Aorta (tissue), 5 donors: ENCODE measurements at regions not wholly inside any gene's neighbourhood (a gene's known extent, or its start where the extent isn't known, plus 50 kb on each side); places are given as distances from the start of the nearest gene placed in this dataset.
"Not testable (repeated sequence)": the region's sequence is repeated elsewhere in the genome, so short reads cannot be mapped to it uniquely, and the experiment has no call there.

Experiments used
- ATAC-seq: fragments of 200-7000 bp; cut with Tn5 transposase; one replicate; pipeline ENCODE4 v1.9.1; 2022; ENCODE audit warnings: moderate library complexity; ENCODE audit not compliant: low FRiP score
- DNase-seq, 2 donors: peaks; one replicate each; pipeline ENCODE4 v3.0.0-alpha.2; 2020
- H3K27ac ChIP-seq, 2 donors: one replicate each; pipeline ENCODE4 v1.5.1; 2013; ENCODE audit warnings: low read length in 2 of 2, mild to moderate bottlenecking in 2 of 2, moderate library complexity in 2 of 2, control low read depth in 1 of 2, inconsistent platforms in 1 of 2, low read depth in 1 of 2
- H3K27me3 ChIP-seq, 2 donors: one replicate each; pipeline ENCODE4 v1.6.1; 2013; ENCODE audit warnings: control low read depth in 1 of 2, low read length in 1 of 2, mild to moderate bottlenecking in 1 of 2, moderate library complexity in 1 of 2; ENCODE audit not compliant: insufficient read depth in 2 of 2, control insufficient read depth in 1 of 2
- H3K36me3 ChIP-seq, 2 donors: one replicate each; pipeline ENCODE4 v1.6.1; 2013; ENCODE audit warnings: control low read depth in 1 of 2, low read length in 1 of 2, mild to moderate bottlenecking in 1 of 2; ENCODE audit not compliant: insufficient read depth in 2 of 2, control insufficient read depth in 1 of 2
- H3K4me1 ChIP-seq, 2 donors: one replicate each; pipeline ENCODE4 v1.6.1; 2013; ENCODE audit warnings: low read length in 2 of 2, control low read depth in 1 of 2, mild to moderate bottlenecking in 1 of 2, moderate library complexity in 1 of 2; ENCODE audit not compliant: insufficient read depth in 2 of 2, control insufficient read depth in 1 of 2
- H3K4me3 ChIP-seq, 2 donors: one replicate each; pipeline ENCODE4 v1.5.1; 2013; ENCODE audit warnings: low read length in 2 of 2, control low read depth in 1 of 2, mild to moderate bottlenecking in 1 of 2
- H3K9me3 ChIP-seq: one replicate; pipeline ENCODE4 v1.6.1; 2013; ENCODE audit warnings: mild to moderate bottlenecking, low read length; ENCODE audit not compliant: control insufficient read depth
- WGBS, 2 donors: extraction: QIAGEN DNeasy Blood & Tissue Kit; methylation state at CpG; one replicate each; pipeline ENCODE4 v1.1.7; 2013; 5-methylcytosine and 5-hydroxymethylcytosine counted together
- intact Hi-C, 2 donors: fragments of 100-400 bp; cut with DNase I; formaldehyde crosslinking; loops; one replicate each; pipeline versions ENCODE4 v1.14.2 to v1.15.0; 2022
- donor health status: healthy with polysubstance abuse.
- donor health status: Bipolar disorder and iron deficiency.
- donor health status: DM: no; HTN: no; CAD: no.
- donor health status: DM: no; HTN: no; CAD: no.
- donor health status: DM: yes; HTN: yes; CAD: no.

DNA sequence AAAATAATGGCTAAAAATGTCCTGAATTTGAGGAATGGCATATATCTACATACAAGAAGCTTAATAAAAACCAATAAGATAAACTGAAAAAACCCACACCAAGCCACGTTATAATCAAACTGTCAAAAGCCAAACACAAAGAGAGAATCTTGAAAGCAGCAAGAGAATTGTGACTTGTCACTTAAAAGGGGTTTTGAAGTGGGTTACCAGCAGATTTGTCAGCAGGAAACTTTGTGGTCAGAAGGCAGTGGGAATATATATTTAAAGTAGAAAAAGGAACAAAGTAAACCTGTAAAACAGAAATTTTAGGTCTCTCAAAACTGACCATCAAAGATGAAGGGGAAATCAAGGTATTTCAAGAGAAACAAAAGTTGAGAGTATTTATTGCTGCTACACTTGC is 171.9 kb upstream of the CNTNAP5 start:
- 28 to 42% methylated on average over 1 of the region's 1 CpG for WGBS, 2 donors
- no peak for DNase-seq

DNA sequence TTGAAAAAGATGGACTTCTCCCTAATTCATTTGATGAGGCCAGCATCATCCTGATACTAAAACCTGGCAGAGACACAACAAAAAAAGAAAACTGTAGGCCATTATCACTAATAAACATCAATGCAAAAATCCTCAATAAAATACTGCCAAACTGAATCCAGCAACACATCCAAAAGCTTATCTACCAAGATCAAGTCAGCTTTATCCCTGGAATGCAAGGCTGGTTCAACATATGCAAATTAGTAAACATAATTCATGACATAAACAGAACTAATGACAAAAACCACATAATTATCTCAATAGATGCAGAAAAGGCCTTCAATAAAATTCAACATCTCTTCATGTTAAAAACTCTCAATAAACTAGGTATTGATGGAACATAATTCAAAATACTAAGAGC is 166.1 kb upstream of the CNTNAP5 start:
- H3K36me3 ChIP-seq, ATAC-seq, H3K4me3 ChIP-seq, H3K27ac ChIP-seq, H3K4me1 ChIP-seq, intact Hi-C loops, H3K9me3 ChIP-seq, H3K27me3 ChIP-seq, DNase-seq: not testable (repeated sequence)

More for the DNA sequence above, 171.9 kb upstream of the CNTNAP5 start:
- no peaks in the 10 kb centered on the region for H3K9me3 ChIP-seq
- no peaks in the 10 kb centered on the region for H3K4me1 ChIP-seq
- H3K27me3 ChIP-seq: no peaks in the 10 kb centered on the region
- H3K4me3 ChIP-seq: no peak overlapping the region
- no peak for ATAC-seq
- intact Hi-C loops: no loop called here
- no peak overlapping the region for H3K27ac ChIP-seq
- H3K36me3 ChIP-seq: no peaks in the 10 kb centered on the region

DNA sequence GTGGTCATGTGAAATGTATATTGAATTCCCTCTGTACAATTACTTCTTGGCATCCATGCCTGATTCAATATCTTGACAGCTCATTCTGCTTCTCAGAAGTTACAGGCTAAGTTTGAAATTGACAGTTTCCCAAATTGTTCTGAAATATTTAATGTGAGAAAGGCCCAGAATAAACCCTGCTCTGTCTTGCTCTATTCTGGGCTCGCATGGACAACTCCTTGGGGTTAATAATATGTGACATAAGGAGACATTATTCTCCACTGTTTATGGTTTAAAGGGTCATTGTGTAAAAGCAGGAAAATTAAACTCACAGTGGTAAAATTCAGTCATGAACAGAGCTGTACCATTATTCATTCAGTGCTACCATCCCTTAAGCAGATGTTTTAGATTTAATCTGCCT is 160.7 kb upstream of the CNTNAP5 start:
- H3K27me3 ChIP-seq: no peaks in the 10 kb centered on the region
- H3K9me3 ChIP-seq: no peaks in the 10 kb centered on the region
- ATAC-seq (no peak), DNase-seq (no peak)
- H3K4me3 ChIP-seq: no peak overlapping the region
- intact Hi-C loops: no loop called here
- 9 to 26% methylated on average over 1 of the region's 1 CpG for WGBS, 2 donors
- H3K27ac ChIP-seq: no peak overlapping the region
- no peaks in the 10 kb centered on the region for H3K36me3 ChIP-seq
- no peaks in the 10 kb centered on the region for H3K4me1 ChIP-seq

DNA sequence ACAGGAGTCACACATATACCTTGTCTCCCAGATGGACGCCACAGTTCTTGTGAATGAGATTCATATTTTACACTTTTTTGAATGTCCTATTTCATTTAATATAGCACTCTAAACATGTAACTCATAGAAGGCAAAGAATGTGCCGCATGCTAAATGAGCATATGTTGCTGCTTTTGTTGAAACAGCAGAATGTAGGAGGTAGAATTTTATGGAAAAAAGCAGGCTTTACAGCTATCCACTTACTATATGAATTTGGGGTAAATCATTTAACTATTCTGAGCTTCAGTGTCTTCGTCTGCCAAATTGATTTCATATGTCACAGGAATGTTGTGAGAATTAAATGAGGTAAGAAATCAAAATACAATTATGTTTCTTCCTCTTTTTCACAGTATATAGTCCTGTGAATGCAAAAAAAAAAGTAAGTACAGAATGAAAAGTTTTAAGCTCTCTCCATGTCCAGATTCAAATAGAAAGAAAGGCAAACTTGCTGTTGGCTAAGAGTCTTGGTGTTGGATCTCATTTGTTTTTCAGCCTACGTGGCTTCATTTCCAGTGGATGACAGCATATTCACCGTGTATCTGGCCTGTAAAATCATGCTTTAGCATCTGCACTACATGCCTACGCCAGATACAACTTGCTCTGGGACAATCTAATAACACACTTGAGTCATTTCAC is 154.7 kb upstream of the CNTNAP5 start:
- intact Hi-C loops: no loop called here
- no peak for ATAC-seq
- Histone ChIP-seq H3K36me3 (no peaks in the 10 kb centered on the region), H3K9me3 (peaks cover 1% of the 10 kb centered on the region), H3K27ac (no peak overlapping the region), H3K4me3 (no peak overlapping the region), H3K27me3 (no peaks in the 10 kb centered on the region), H3K4me1 (no peaks in the 10 kb centered on the region)
- DNase-seq: no peak
- WGBS, 2 donors: 49 to 51% methylated on average over 6 of the region's 6 CpGs

GRCh38 chr2:123870881-123871276 is 154.2 kb upstream of the CNTNAP5 start:
- ATAC-seq: no peak
- WGBS, 2 donors: 61 to 71% methylated on average over 4 of the region's 4 CpGs

GRCh38 chr2:123890148-123890547 is 134.9 kb upstream of the CNTNAP5 start:
- no peaks in the 10 kb centered on the region for H3K4me1 ChIP-seq
- H3K27me3 ChIP-seq: no peaks in the 10 kb centered on the region
- ATAC-seq (no peak), DNase-seq (no peak)
- intact Hi-C loops: no loop called here
- no peak overlapping the region for H3K4me3 ChIP-seq
- WGBS, 2 donors: 50 to 71% methylated on average over 3 of the region's 3 CpGs
- H3K27ac ChIP-seq: no peak overlapping the region
- H3K36me3 ChIP-seq: no peaks in the 10 kb centered on the region
- H3K9me3 ChIP-seq: no peaks in the 10 kb centered on the region

More at GRCh38 chr2:123870881-123871276, 154.2 kb upstream of the CNTNAP5 start:
- Histone ChIP-seq H3K4me1 (no peaks in the 10 kb centered on the region), H3K27me3 (no peaks in the 10 kb centered on the region), H3K27ac (no peak overlapping the region), H3K4me3 (no peak overlapping the region), H3K36me3 (no peaks in the 10 kb centered on the region), H3K9me3 (peaks cover 1% of the 10 kb centered on the region)
- intact Hi-C loops: no loop called here
- no peak for DNase-seq

- DNase-seq (no peak), ATAC-seq (no peak)
- no peaks in the 10 kb centered on the region for H3K36me3 ChIP-seq
- no peak overlapping the region for H3K27ac ChIP-seq
- H3K4me1 ChIP-seq: no peaks in the 10 kb centered on the region
- 33 to 48% methylated on average over 1 of the region's 1 CpG for WGBS, 2 donors
- H3K27me3 ChIP-seq: no peaks in the 10 kb centered on the region
- intact Hi-C loops: no loop called here
- no peaks in the 10 kb centered on the region for H3K9me3 ChIP-seq
- no peak overlapping the region for H3K4me3 ChIP-seq
Observed at GRCh38 chr2:123894167-123894566, 130.9 kb upstream of the CNTNAP5 start.

- no peaks in the 10 kb centered on the region for H3K36me3 ChIP-seq
- intact Hi-C loops: no loop called here
- no peak for DNase-seq
- H3K4me1 ChIP-seq: no peaks in the 10 kb centered on the region
- 70 to 81% methylated on average over 2 of the region's 2 CpGs for WGBS, 2 donors
- H3K4me3 ChIP-seq: no peak overlapping the region
- H3K27ac ChIP-seq: no peak overlapping the region
- ATAC-seq: no peak
- H3K27me3 ChIP-seq: no peaks in the 10 kb centered on the region
- no peaks in the 10 kb centered on the region for H3K9me3 ChIP-seq
Observed at GRCh38 chr2:123895651-123896050, 129.4 kb upstream of the CNTNAP5 start.

- intact Hi-C loops: no loop called here
- Histone ChIP-seq H3K27me3 (no peaks in the 10 kb centered on the region), H3K27ac (no peak overlapping the region), H3K4me3 (no peak overlapping the region), H3K9me3 (no peaks in the 10 kb centered on the region), H3K4me1 (no peaks in the 10 kb centered on the region), H3K36me3 (no peaks in the 10 kb centered on the region)
- ATAC-seq: no peak
- 71 to 76% methylated on average over 3 of the region's 3 CpGs for WGBS, 2 donors
- DNase-seq: no peak
Observed at GRCh38 chr2:123901256-123901655, 123.8 kb upstream of the CNTNAP5 start.
